HTR-8/SVneo (cell line): ENCODE measurements at regions not wholly inside any gene's neighbourhood (a gene's known extent, or its start where the extent isn't known, plus 50 kb on each side); places are given as distances from the start of the nearest gene placed in this dataset.
A peak's percentile ranks its signal among the peaks of the same experiment; 100 is the strongest.

Experiments
- DNase-seq: peaks from one replicate; pipeline ENCODE4 v3.0.0; 2011; ENCODE audit warnings: low spot score, mixed read lengths; ENCODE audit not compliant: insufficient read length
- FAIRE-seq: peaks from 2 replicates; lab custom pipeline; 2011; peaks lifted over from hg19 to GRCh38; lab: Jason Lieb, UNC

GRCh38 chr1:243917863-243918565 lies 68.0 kb upstream of the AKT3 start:
- FAIRE-seq (no peak), DNase-seq (no peak)

GRCh38 chr1:243917177-243917862 lies 67.3 kb upstream of the AKT3 start:
- DNase-seq (peak; percentile 79), FAIRE-seq (peak; percentile 94)

- FAIRE-seq (no peak), DNase-seq (peak; percentile 51)
Observed at GRCh38 chr1:243916160-243916559, 66.1 kb upstream of the AKT3 start.

DNA sequence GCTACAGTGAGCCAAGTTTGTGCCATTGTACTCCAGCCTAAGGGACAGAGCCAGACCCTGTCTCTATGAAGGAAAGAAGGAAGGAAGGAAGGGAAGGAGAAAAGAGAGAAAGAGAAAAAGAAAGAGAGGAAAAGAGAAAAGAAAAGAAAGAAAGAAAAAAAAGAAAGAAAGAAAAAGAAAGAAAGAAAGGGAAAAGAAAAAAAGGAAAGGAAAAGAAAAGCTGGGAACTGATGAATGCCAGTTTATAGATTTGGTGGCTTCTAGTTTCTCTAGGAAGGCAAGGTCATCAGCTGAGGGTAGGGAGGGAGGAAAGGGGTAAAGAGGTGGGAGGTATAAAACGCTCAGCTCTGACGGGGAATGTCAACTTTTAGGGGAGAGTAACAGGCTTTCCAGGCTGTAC lies 62.3 kb upstream of the AKT3 start:
- no peak for DNase-seq
- no peak for FAIRE-seq

- FAIRE-seq (no peak), DNase-seq (no peak)
Observed at GRCh38 chr1:243910607-243911006, 60.6 kb upstream of the AKT3 start.

- no peak for FAIRE-seq
- no peak for DNase-seq
Observed at GRCh38 chr1:243903895-243904294, 53.9 kb upstream of the AKT3 start.

GRCh38 chr1:243903041-243903440 lies 53.0 kb upstream of the AKT3 start:
- DNase-seq = no peak
- FAIRE-seq = no peak

DNA sequence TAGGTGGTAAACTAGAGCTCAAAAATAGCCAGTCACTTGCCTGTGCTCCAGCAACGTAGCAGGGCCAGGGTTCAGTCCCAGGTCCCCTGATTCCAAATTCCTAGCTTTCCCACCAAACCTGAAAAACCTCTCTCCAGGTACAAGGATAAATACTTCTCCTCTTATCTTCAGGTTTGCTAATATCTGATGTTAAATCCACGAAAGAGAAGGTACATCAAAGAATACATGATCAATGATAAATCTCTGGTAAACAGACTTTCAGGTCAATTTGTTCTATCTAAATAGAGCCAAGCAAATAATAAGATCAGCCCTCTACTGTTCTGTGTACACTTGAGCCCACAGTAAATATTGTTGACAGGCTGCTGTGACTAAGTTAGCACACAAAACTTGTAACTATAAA lies 52.1 kb upstream of the AKT3 start:
- no peak for FAIRE-seq
- DNase-seq = no peak
